ENCODE measurements at regions not wholly inside any gene's neighbourhood (a gene's known extent, or its start where the extent isn't known, plus 50 kb on each side); places are given as distances from the start of the nearest gene placed in this dataset.

DNA sequence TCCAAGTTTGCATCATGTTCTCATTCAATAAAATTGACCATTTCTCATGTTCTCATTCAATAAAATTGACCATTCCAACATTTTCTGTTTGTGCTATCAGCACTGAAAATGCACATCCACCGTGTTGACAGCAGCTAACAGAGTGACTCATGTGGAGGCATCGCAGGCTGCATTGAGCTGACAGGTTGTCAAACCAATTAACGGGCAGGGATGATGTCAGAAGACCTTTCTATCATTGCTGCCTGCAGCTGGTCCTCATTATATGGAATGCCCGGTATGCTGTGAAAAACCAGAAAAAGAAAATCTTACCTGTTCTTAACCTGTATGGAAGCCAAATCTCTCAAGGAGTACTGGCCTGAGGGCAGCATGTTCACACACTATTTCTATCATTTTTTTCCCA, 202.0 kb downstream of the SMIM20 start:
- intact Hi-C loops (cut with DNase I): no loop called here
- DNase-seq: no peak
- Histone ChIP-seq H3K9me3 (no peaks in the 10 kb centered on the region), H3K27me3 (no peaks in the 10 kb centered on the region), H3K27ac (no peak overlapping the region), H3K36me3 (no peaks in the 10 kb centered on the region), H3K9ac (ENCODE audit: low read depth in 2 of 2, low read length in 2 of 2) (no peak overlapping the region), H3K4me3 (no peak overlapping the region), H3K4me1 (no peaks in the 10 kb centered on the region)
- TF ChIP-seq, protein P1, sequence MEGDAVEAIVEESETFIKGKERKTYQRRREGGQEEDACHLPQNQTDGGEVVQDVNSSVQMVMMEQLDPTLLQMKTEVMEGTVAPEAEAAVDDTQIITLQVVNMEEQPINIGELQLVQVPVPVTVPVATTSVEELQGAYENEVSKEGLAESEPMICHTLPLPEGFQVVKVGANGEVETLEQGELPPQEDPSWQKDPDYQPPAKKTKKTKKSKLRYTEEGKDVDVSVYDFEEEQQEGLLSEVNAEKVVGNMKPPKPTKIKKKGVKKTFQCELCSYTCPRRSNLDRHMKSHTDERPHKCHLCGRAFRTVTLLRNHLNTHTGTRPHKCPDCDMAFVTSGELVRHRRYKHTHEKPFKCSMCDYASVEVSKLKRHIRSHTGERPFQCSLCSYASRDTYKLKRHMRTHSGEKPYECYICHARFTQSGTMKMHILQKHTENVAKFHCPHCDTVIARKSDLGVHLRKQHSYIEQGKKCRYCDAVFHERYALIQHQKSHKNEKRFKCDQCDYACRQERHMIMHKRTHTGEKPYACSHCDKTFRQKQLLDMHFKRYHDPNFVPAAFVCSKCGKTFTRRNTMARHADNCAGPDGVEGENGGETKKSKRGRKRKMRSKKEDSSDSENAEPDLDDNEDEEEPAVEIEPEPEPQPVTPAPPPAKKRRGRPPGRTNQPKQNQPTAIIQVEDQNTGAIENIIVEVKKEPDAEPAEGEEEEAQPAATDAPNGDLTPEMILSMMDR (IDR thresholded peaks at IDR 0.05): no peak

DNA sequence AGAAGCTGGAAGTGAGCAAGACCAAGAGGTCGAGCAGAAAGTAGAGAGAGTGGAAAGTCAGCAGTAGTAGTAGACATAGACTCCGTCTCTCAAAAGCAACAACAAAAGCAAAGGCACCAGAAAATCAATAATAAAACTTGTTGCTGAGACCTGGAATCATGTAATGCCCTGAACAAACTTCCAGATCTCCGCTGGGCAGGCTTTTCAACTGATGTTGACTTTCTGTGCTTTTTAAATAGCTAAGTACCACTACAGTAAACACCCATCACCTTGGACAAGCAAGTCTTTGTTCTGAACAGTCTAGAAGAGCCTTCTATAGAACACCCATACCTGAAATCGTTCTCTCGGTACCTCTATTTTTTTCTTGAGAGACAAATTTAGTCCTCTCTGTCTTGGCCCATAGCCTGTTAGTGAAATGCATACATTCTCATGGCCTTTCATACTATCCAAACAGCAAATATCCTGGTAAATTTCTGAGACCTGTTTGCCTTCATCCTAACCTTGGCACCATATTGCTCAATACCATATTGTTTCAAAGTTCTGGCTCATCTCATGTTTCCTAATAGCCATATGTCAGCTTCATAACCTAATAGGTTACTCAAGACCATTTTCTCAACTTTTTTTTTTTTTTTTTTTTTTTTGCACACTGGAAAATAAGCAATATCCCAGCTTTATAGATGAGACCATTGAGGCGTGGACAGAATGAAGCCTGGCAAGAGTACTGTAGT, 200.6 kb upstream of the RBPJ start:
- no peaks in the 10 kb centered on the region for H3K9me3 ChIP-seq
- no peak overlapping the region for H3K4me3 ChIP-seq
- no peak overlapping the region for H3K27ac ChIP-seq
- H3K36me3 ChIP-seq: no peaks in the 10 kb centered on the region
- H3K9ac ChIP-seq (ENCODE audit: low read depth in 2 of 2, low read length in 2 of 2): no peak overlapping the region
- no peaks in the 10 kb centered on the region for H3K4me1 ChIP-seq
- intact Hi-C loops (cut with DNase I): no loop called here
- TF ChIP-seq, protein P1 (IDR thresholded peaks at IDR 0.05): no peak
- DNase-seq: no peak
- H3K27me3 ChIP-seq: no peaks in the 10 kb centered on the region

DNA sequence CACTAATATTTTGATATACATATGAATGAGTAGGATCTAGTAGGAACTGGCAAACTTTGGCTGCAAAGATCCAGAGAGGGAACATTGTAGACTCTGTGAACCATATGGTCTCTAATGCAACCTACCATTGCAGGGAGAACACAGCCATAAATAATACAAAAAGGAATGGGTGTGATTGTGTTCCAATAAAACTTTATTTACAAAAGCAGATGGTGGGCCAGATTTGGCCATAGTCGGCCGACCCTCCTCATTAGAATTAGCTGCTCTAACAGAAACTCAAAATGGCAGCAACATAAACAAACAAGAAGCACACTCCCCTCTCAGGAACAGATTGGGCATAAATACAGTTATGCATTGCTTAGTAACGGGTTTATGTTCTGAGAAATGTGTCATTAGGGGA, 198.1 kb upstream of the RBPJ start:
- intact Hi-C loops (cut with DNase I): no loop called here
- H3K4me1 ChIP-seq: no peaks in the 10 kb centered on the region
- TF ChIP-seq, protein P1 (IDR thresholded peaks at IDR 0.05): no peak
- H3K27ac ChIP-seq: no peak overlapping the region
- H3K9ac ChIP-seq (ENCODE audit: low read depth in 2 of 2, low read length in 2 of 2): no peak overlapping the region
- no peaks in the 10 kb centered on the region for H3K36me3 ChIP-seq
- H3K27me3 ChIP-seq: no peaks in the 10 kb centered on the region
- DNase-seq: no peak
- no peaks in the 10 kb centered on the region for H3K9me3 ChIP-seq
- H3K4me3 ChIP-seq: no peak overlapping the region

DNA sequence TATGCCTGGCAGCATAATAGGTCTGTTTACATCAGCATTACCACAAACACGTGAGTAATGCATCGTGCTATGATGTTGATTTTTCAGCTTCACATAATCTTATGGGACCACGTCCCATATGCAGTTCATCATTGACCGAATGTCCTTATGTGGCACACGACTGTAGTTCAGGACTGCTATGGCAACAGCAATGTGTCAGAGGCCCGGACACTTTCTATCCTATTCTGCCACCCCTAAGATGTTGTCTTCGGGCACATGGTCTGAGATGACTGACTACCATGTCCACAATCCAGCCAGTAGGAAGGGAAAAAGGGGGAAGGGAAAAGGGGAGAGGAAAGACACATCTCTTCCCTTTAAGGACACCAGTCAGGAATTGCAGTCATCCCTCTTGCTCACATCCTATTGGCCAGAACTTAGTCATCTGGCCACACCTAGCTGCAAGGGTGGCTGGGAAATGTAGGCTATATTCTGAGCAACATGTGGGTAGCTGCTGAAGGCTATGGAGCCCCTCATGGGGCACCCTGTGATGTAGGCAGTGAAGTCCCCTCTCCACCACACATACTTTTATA, 196.0 kb upstream of the RBPJ start:
- Histone ChIP-seq H3K9me3 (no peaks in the 10 kb centered on the region), H3K27ac (no peak overlapping the region), H3K27me3 (no peaks in the 10 kb centered on the region), H3K9ac (ENCODE audit: low read depth in 2 of 2, low read length in 2 of 2) (no peak overlapping the region), H3K4me3 (no peak overlapping the region), H3K36me3 (no peaks in the 10 kb centered on the region), H3K4me1 (no peaks in the 10 kb centered on the region)
- TF ChIP-seq, protein P1 (IDR thresholded peaks at IDR 0.05): no peak
- intact Hi-C loops (cut with DNase I): no loop called here
- no peak for DNase-seq

DNA sequence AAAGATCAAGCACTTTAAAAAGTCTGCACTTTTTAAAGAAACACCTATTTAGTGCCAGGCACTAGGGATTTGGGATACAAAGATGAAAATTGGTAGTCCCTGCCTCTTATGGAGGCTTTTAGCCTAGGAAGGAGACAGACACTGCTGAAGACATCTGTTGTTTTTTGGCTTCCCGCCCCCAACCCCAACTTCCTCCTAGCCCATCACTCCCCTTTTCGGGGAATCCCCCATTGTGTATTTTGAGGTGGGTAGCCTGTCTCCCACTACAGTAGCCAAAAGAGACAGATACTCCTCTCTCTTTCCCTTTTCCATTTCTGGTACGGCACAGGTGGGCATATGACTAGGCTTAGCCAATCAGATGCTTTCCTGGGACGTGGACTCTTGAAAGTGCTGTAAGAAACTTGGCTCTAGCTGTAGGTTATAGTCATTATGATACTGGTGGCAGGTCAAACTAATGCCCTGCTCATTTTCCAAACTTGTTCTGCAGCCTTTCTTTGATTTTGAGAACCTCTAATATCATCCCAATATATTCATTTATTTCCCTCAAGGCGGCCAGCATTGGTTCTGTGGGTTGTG, 194.6 kb upstream of the RBPJ start:
- H3K9ac ChIP-seq (ENCODE audit: low read depth in 2 of 2, low read length in 2 of 2): no peak overlapping the region
- TF ChIP-seq, protein P1 (IDR thresholded peaks at IDR 0.05): no peak
- intact Hi-C loops (cut with DNase I): no loop called here
- no peaks in the 10 kb centered on the region for H3K36me3 ChIP-seq
- H3K4me3 ChIP-seq: no peak overlapping the region
- no peaks in the 10 kb centered on the region for H3K9me3 ChIP-seq
- no peak for DNase-seq
- H3K27ac ChIP-seq: no peak overlapping the region
- H3K4me1 ChIP-seq: no peaks in the 10 kb centered on the region
- no peaks in the 10 kb centered on the region for H3K27me3 ChIP-seq

Measured in colonic mucosa (tissue), 4 donors.